LNCaP clone FGC (cell line): ENCODE measurements at regions not wholly inside any gene's neighbourhood (a gene's known extent, or its start where the extent isn't known, plus 50 kb on each side); places are given as distances from the start of the nearest gene placed in this dataset.

Experiments used
- DNase-seq: peaks from one replicate; pipeline ENCODE4 v3.0.0-alpha.2; 2011; ENCODE audit warnings: low read depth
- H3K4me3 ChIP-seq: 2 replicates; pipeline ENCODE4 v1.5.1; 2011; ENCODE audit warnings: mild to moderate bottlenecking, low read depth, low read length, control low read depth
- TF ChIP-seq, protein P1 (sequence below): IDR thresholded peaks from 2 replicates; pipeline ENCODE4 v1.5.1; 2012; ENCODE audit warnings: mild to moderate bottlenecking; ENCODE audit not compliant: control insufficient read depth, insufficient read depth; ENCODE audit errors: extremely low read depth

DNA sequence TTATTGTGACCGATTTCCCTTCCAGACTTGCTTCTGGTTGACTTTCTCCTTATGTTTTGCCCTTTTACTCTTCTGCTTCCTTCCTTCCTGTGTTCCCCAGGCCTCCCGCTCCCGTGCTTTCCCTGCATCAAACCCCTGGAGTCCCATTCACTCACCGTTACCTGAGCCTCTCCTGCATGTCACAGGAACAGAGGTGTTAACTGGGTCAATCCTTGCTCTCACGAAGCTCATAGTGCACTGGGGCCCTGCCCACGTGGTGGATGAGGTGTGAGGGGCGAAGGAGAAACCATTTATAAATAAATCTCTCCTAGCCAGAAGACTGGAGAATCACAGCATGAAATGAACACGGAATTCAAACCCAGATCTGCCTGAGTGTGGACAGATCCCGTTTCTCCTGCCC lies 83.1 kb upstream of the MSX1 start:
- TF ChIP-seq, protein P1, sequence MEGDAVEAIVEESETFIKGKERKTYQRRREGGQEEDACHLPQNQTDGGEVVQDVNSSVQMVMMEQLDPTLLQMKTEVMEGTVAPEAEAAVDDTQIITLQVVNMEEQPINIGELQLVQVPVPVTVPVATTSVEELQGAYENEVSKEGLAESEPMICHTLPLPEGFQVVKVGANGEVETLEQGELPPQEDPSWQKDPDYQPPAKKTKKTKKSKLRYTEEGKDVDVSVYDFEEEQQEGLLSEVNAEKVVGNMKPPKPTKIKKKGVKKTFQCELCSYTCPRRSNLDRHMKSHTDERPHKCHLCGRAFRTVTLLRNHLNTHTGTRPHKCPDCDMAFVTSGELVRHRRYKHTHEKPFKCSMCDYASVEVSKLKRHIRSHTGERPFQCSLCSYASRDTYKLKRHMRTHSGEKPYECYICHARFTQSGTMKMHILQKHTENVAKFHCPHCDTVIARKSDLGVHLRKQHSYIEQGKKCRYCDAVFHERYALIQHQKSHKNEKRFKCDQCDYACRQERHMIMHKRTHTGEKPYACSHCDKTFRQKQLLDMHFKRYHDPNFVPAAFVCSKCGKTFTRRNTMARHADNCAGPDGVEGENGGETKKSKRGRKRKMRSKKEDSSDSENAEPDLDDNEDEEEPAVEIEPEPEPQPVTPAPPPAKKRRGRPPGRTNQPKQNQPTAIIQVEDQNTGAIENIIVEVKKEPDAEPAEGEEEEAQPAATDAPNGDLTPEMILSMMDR = no peak
- H3K4me3 ChIP-seq = no peak overlapping the region
- DNase-seq = no peak

DNA sequence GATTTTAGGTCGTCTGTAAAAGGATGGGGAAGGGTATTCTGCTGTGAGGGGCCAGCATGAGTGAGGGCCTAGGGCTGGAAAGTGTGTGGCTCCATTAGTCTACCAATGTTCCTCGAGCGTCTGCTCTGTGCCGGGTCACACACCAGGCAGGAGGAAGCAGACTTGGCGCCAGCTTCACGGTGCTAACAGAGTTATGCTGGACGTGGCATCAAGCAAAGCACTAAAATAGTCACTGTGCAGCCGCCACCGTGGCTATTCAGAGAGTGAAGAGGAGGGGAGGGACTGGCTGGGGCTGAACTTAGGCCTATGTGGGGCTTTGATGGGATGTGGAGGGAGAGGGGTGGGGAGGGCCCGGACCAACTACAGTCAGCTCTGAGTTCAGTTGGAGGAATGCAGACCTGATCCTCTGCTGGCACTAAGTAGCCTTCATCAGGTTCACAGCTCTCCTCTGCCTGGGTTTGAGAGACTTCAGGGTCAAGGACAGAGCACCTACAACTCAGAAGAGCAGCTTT lies 83.9 kb upstream of the MSX1 start:
- DNase-seq = no peak
- TF ChIP-seq, protein P1 = no peak
- no peak overlapping the region for H3K4me3 ChIP-seq

- TF ChIP-seq, protein P1 = no peak
- no peak for DNase-seq
- no peak overlapping the region for H3K4me3 ChIP-seq
These were observed 86.9 kb upstream of the MSX1 start for GRCh38 chr4:4772534-4772933.

- TF ChIP-seq, protein P1 = no peak
- H3K4me3 ChIP-seq = no peak overlapping the region
- no peak for DNase-seq
These were observed 88.3 kb upstream of the MSX1 start for GRCh38 chr4:4771160-4771559.

DNA sequence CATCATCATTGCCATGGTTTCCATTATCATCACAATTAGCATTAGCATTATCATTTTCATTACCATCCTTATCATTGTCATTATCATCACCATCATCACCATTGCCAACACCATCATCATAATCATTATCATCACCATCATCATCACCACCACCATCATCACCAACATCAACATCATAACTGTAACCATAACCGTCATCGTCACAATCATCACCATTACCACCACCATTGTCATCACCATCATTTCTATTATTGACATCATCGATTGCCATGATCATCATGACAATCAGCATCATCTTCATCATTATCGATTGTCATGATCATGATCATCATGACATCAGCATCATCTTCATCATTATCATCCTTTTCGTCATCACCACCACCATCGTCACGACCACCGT lies 88.9 kb upstream of the MSX1 start:
- TF ChIP-seq, protein P1 = no peak
- no peak overlapping the region for H3K4me3 ChIP-seq
- no peak for DNase-seq

DNA sequence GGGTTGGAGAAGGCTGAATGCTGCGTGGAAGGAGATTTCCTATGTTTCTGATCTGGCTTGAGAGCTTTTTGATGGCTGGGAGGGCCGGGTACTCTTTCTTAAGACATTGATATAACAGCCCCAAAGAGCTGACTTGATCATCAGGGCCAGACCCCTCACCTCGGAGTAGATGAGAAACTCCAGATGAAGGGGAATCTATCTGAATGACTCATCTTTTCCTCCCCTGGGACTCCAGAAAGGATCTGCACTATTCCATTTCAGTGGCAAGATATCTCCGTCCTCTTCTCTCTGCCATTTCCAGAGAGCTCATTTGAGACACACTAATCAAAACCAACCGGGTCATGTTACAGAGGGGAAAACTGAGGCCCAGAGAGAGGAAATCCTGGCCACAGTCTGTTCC lies 92.9 kb upstream of the MSX1 start:
- DNase-seq = no peak
- TF ChIP-seq, protein P1 = no peak

GRCh38 chr4:4765811-4766210 lies 93.7 kb upstream of the MSX1 start:
- TF ChIP-seq, protein P1 = no peak

More for the DNA sequence above, 92.9 kb upstream of the MSX1 start:
- H3K4me3 ChIP-seq = no peak overlapping the region

More at GRCh38 chr4:4765811-4766210, 93.7 kb upstream of the MSX1 start:
- H3K4me3 ChIP-seq = no peak overlapping the region
- DNase-seq = no peak
